ENCODE measurements at regions not wholly inside any gene's neighbourhood (a gene's known extent, or its start where the extent isn't known, plus 50 kb on each side); places are given as distances from the start of the nearest gene placed in this dataset.

- H3K27ac Mint-ChIP-seq, result no peak overlapping the region
- intact Hi-C loops (cut with micrococcal nuclease), result no loop called here
- H3K4me1 Mint-ChIP-seq, result no peaks in the 10 kb centered on the region
- ATAC-seq, result no peak
- H3K27me3 ChIP-seq (ENCODE audit: control insufficient read depth, insufficient read depth, low read length), result no peaks in the 10 kb centered on the region
- H3K4me1 ChIP-seq (ENCODE audit: control insufficient read depth, insufficient read depth, low read length), result no peaks in the 10 kb centered on the region
- H3K36me3 Mint-ChIP-seq, result no peaks in the 10 kb centered on the region
- peaks cover 0 to 4% of the 10 kb centered on the region in 2 donors for H3K9me3 Mint-ChIP-seq
- H3K4me3 Mint-ChIP-seq, result no peak overlapping the region
- TF ChIP-seq CTCF (IDR thresholded peaks at IDR 0.05), result no peak
- H3K9me3 ChIP-seq (ENCODE audit: control insufficient read depth, insufficient read depth, low read length), result no peaks in the 10 kb centered on the region
- H3K36me3 ChIP-seq (ENCODE audit: control insufficient read depth, insufficient read depth, low read length), result no peaks in the 10 kb centered on the region
- DNase-seq, result no peak
- no peak overlapping the region for H3K27ac ChIP-seq (ENCODE audit: low read length)
- no peak overlapping the region for H3K4me3 ChIP-seq (ENCODE audit: low read length)
- 87% methylated on average over 1 of the region's 1 CpG for WGBS (ENCODE audit: insufficient coverage)
- H3K27me3 Mint-ChIP-seq (ENCODE audit: low read depth in 2 of 2), result no peaks in the 10 kb centered on the region
Measured at GRCh38 chr11:87908086-87908485, 267.2 kb downstream of the RAB38 start.

GRCh38 chr11:87903345-87903744 is 271.9 kb downstream of the RAB38 start:
- ATAC-seq, result no peak

GRCh38 chr11:87901341-87901740 is 273.9 kb downstream of the RAB38 start:
- Mint-ChIP-seq H3K4me1 (no peaks in the 10 kb centered on the region), H3K27me3 (ENCODE audit: low read depth in 2 of 2) (no peaks in the 10 kb centered on the region), H3K36me3 (no peaks in the 10 kb centered on the region), H3K4me3 (no peak overlapping the region), H3K27ac (no peak overlapping the region), H3K9me3 (peaks cover 0 to 3% of the 10 kb centered on the region in 2 donors)
- H3K36me3 ChIP-seq (ENCODE audit: control insufficient read depth, insufficient read depth, low read length), result no peaks in the 10 kb centered on the region
- ATAC-seq (no peak), DNase-seq (no peak)
- H3K4me3 ChIP-seq (ENCODE audit: low read length), result no peak overlapping the region
- intact Hi-C loops (cut with micrococcal nuclease), result no loop called here
- H3K27me3 ChIP-seq (ENCODE audit: control insufficient read depth, insufficient read depth, low read length), result no peaks in the 10 kb centered on the region
- no peaks in the 10 kb centered on the region for H3K4me1 ChIP-seq (ENCODE audit: control insufficient read depth, insufficient read depth, low read length)
- TF ChIP-seq CTCF (IDR thresholded peaks at IDR 0.05), result no peak
- no peak overlapping the region for H3K27ac ChIP-seq (ENCODE audit: low read length)
- no peaks in the 10 kb centered on the region for H3K9me3 ChIP-seq (ENCODE audit: control insufficient read depth, insufficient read depth, low read length)
- WGBS (ENCODE audit: insufficient coverage), result 91% methylated on average over 3 of the region's 3 CpGs

More at GRCh38 chr11:87903345-87903744, 271.9 kb downstream of the RAB38 start:
- Histone ChIP-seq H3K36me3 (ENCODE audit: control insufficient read depth, insufficient read depth, low read length) (no peaks in the 10 kb centered on the region), H3K27me3 (ENCODE audit: control insufficient read depth, insufficient read depth, low read length) (no peaks in the 10 kb centered on the region), H3K9me3 (ENCODE audit: control insufficient read depth, insufficient read depth, low read length) (no peaks in the 10 kb centered on the region), H3K27ac (ENCODE audit: low read length) (no peak overlapping the region), H3K4me1 (ENCODE audit: control insufficient read depth, insufficient read depth, low read length) (no peaks in the 10 kb centered on the region), H3K4me3 (ENCODE audit: low read length) (no peak overlapping the region)
- WGBS (ENCODE audit: insufficient coverage), result no CpG with 5 or more reads among the region's 3 CpGs
- no peaks in the 10 kb centered on the region for H3K36me3 Mint-ChIP-seq
- no peak for TF ChIP-seq CTCF (IDR thresholded peaks at IDR 0.05)
- H3K27me3 Mint-ChIP-seq (ENCODE audit: low read depth in 2 of 2), result no peaks in the 10 kb centered on the region
- DNase-seq, result no peak
- peaks cover 0 to 3% of the 10 kb centered on the region in 2 donors for H3K9me3 Mint-ChIP-seq
- H3K4me3 Mint-ChIP-seq, result no peak overlapping the region
- no peaks in the 10 kb centered on the region for H3K4me1 Mint-ChIP-seq
- intact Hi-C loops (cut with micrococcal nuclease), result no loop called here
- no peak overlapping the region for H3K27ac Mint-ChIP-seq

GRCh38 chr11:87897921-87898320 is 277.3 kb downstream of the RAB38 start:
- no peaks in the 10 kb centered on the region for H3K4me1 ChIP-seq (ENCODE audit: control insufficient read depth, insufficient read depth, low read length)
- no peaks in the 10 kb centered on the region for H3K36me3 Mint-ChIP-seq

More at GRCh38 chr11:87897921-87898320, 277.3 kb downstream of the RAB38 start:
- no peak overlapping the region for H3K4me3 Mint-ChIP-seq
- H3K4me3 ChIP-seq (ENCODE audit: low read length), result no peak overlapping the region
- WGBS (ENCODE audit: insufficient coverage), result 66% methylated on average over 1 of the region's 1 CpG
- H3K9me3 Mint-ChIP-seq, result peaks cover 0 to 2% of the 10 kb centered on the region in 2 donors
- intact Hi-C loops (cut with micrococcal nuclease), result no loop called here
- H3K27ac ChIP-seq (ENCODE audit: low read length), result no peak overlapping the region
- TF ChIP-seq CTCF (IDR thresholded peaks at IDR 0.05), result no peak
- DNase-seq (no peak), ATAC-seq (no peak)
- H3K4me1 Mint-ChIP-seq, result no peaks in the 10 kb centered on the region
- no peaks in the 10 kb centered on the region for H3K9me3 ChIP-seq (ENCODE audit: control insufficient read depth, insufficient read depth, low read length)
- H3K27me3 ChIP-seq (ENCODE audit: control insufficient read depth, insufficient read depth, low read length), result no peaks in the 10 kb centered on the region
- no peaks in the 10 kb centered on the region for H3K27me3 Mint-ChIP-seq (ENCODE audit: low read depth in 2 of 2)
- H3K27ac Mint-ChIP-seq, result no peak overlapping the region
- H3K36me3 ChIP-seq (ENCODE audit: control insufficient read depth, insufficient read depth, low read length), result no peaks in the 10 kb centered on the region

Data from natural killer cell (primary cell).